Osteoblast (primary cell): ENCODE measurements at regions not wholly inside any gene's neighbourhood (a gene's known extent, or its start where the extent isn't known, plus 50 kb on each side); places are given as distances from the start of the nearest gene placed in this dataset.

Source experiments
- DNase-seq: peaks from one replicate; pipeline ENCODE4 v3.0.0; 2011; ENCODE audit warnings: low spot score, mixed read lengths; ENCODE audit not compliant: insufficient read length; ENCODE audit errors: missing footprints
- H2AFZ ChIP-seq: 2 replicates; pipeline ENCODE4 v1.6.0; 2011; ENCODE audit warnings: mild to moderate bottlenecking, low read length
- H3K27ac ChIP-seq: 2 replicates; pipeline ENCODE4 v1.5.1; 2011; ENCODE audit warnings: mild to moderate bottlenecking, low read depth, low read length, moderate library complexity
- H3K27me3 ChIP-seq: 2 replicates; pipeline ENCODE4 v1.6.0; 2012; ENCODE audit warnings: mild to moderate bottlenecking, control low read depth, inconsistent platforms, low read length, moderate library complexity; ENCODE audit not compliant: insufficient read depth
- H3K36me3 ChIP-seq: 2 replicates; pipeline ENCODE4 v1.5.1; 2011; ENCODE audit warnings: mild to moderate bottlenecking, low read length, control low read depth, moderate library complexity; ENCODE audit not compliant: insufficient read depth
- H3K4me1 ChIP-seq: 2 replicates; pipeline ENCODE4 v1.5.1; 2011; ENCODE audit warnings: mild to moderate bottlenecking, low read length, control low read depth, moderate library complexity; ENCODE audit not compliant: insufficient read depth
- H3K4me2 ChIP-seq: 2 replicates; pipeline ENCODE4 v1.6.0; 2011; ENCODE audit warnings: mild to moderate bottlenecking, low read length; ENCODE audit not compliant: insufficient read depth
- H3K4me3 ChIP-seq: fragments of 200-600 bp; sonication (generic); 3 replicates; pipeline ENCODE4 v1.5.1; 2012; ENCODE audit warnings: mild to moderate bottlenecking, low read length, inconsistent platforms; ENCODE audit not compliant: insufficient read depth
- H3K79me2 ChIP-seq: 2 replicates; pipeline ENCODE4 v1.6.0; 2012; ENCODE audit warnings: mild to moderate bottlenecking, low read length, control low read depth, inconsistent platforms; ENCODE audit not compliant: insufficient read depth
- H3K9me3 ChIP-seq: 2 replicates; pipeline ENCODE4 v1.5.1; 2011; ENCODE audit warnings: low read depth, low read length, control low read depth
- H4K20me1 ChIP-seq: 2 replicates; pipeline ENCODE4 v1.6.0; 2012; ENCODE audit warnings: mild to moderate bottlenecking, low read length, control low read depth; ENCODE audit not compliant: insufficient read depth
- TF ChIP-seq, protein P1 (sequence below): IDR thresholded peaks from 2 replicates; pipeline ENCODE4 v1.5.1; 2011; ENCODE audit warnings: mild to moderate bottlenecking, low read depth, low read length, moderate library complexity; ENCODE audit errors: extremely low read depth

DNA sequence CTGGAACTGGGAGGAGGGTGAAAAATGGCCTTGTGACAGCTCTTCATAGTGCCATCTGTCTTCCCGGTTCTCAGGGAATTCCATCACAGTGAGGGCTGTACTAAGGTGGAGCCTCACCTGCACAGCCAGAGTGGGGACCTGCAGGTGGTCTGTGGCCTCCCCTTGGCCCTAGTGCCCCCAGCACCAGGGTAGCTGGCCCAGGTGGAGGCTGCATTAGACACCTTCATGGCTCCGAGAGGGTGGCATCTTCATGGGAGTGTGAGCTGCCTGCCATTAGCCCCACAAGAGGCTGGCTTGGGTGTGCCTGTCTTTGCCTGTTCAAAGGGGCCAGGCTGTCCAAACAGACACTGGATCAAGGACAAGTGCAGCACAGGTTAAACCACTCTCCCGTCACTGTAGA is 95.5 kb upstream of the PRR23E start:
- TF ChIP-seq, protein P1, sequence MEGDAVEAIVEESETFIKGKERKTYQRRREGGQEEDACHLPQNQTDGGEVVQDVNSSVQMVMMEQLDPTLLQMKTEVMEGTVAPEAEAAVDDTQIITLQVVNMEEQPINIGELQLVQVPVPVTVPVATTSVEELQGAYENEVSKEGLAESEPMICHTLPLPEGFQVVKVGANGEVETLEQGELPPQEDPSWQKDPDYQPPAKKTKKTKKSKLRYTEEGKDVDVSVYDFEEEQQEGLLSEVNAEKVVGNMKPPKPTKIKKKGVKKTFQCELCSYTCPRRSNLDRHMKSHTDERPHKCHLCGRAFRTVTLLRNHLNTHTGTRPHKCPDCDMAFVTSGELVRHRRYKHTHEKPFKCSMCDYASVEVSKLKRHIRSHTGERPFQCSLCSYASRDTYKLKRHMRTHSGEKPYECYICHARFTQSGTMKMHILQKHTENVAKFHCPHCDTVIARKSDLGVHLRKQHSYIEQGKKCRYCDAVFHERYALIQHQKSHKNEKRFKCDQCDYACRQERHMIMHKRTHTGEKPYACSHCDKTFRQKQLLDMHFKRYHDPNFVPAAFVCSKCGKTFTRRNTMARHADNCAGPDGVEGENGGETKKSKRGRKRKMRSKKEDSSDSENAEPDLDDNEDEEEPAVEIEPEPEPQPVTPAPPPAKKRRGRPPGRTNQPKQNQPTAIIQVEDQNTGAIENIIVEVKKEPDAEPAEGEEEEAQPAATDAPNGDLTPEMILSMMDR = no peak
- H3K4me1 ChIP-seq = no peaks in the 10 kb centered on the region

DNA sequence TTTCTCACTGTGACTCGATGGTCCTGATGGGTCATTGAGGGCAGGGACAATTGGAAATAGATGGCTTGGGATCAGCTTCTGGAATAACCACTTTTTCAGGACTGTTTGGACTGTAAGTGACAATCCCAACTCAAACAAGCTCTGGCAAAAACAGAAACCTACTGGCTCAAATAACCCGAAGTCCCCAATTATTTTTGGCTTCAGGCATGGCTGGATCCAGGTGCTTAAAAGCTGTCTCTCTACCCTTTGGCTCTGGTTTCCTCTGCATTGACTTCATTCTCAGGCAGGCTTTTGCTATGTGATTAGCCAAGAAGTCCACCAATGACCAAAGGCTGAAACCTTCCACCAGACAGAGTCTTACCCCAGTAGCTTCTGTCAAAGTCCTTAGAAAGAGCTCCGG is 92.9 kb upstream of the PRR23E start:
- no peaks in the 10 kb centered on the region for H4K20me1 ChIP-seq
- H3K4me3 ChIP-seq = no peak overlapping the region
- H3K79me2 ChIP-seq = no peaks in the 10 kb centered on the region
- no peak overlapping the region for H3K4me2 ChIP-seq
- H3K9me3 ChIP-seq = no peaks in the 10 kb centered on the region
- TF ChIP-seq, protein P1 = no peak
- H2AFZ ChIP-seq = no peak overlapping the region
- H3K4me1 ChIP-seq = no peaks in the 10 kb centered on the region
- no peak overlapping the region for H3K27ac ChIP-seq
- DNase-seq = no peak
- H3K27me3 ChIP-seq = peaks cover 9% of the 10 kb centered on the region
- no peaks in the 10 kb centered on the region for H3K36me3 ChIP-seq

More for the DNA sequence above, 95.5 kb upstream of the PRR23E start:
- Histone ChIP-seq H3K79me2 (no peaks in the 10 kb centered on the region), H3K27ac (no peak overlapping the region), H3K4me3 (no peak overlapping the region), H3K27me3 (peaks cover 9% of the 10 kb centered on the region), H2AFZ (no peak overlapping the region), H3K36me3 (no peaks in the 10 kb centered on the region), H4K20me1 (no peaks in the 10 kb centered on the region), H3K4me2 (no peak overlapping the region), H3K9me3 (no peaks in the 10 kb centered on the region)
- peak; percentile 52 for DNase-seq

DNA sequence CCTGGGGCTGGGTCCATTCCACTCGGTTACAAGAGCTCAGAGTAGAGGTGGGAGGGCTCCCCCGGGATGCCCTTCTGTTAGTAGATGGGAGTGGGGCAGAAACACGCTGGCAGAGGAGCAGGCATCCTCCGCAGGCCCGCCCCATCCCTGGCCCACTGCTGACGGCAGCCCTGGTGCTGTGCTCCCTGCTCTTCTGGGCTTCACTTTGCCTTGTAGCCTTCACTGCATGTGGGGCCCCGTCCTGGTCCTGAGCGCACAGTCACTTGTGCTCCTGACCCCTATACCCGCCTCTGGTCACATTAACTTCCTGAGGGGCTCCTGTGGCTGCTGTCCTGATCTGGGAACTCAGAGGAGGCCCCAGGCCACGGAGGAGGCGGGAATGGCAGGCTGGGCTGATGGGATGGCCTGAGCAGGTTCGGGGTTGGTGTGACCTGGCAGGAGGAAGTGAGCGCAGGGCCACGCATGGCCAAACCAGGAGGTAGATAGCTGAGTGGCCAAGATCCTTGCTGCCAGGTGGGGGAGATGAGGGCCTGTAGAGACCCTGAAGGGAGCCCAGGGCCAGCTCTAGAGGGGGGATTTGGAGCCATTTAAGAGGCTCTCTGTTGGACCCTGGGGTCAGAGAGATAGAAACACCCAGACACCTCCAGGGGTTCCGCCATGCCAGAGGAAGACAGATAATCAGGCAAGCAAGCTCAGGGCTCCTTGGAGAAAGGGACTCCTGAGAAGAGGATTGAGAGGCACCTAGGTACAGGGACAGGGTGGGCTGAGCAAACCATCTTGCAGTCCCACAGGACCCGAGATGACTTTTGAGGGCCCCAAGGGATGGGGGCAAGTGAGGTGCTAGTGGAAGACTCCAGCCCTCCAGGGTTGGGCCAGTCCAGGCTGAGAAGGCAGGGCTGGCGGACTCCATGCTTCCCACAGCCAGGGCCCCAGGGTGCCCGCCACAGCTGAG is 92.2 kb upstream of the PRR23E start:
- Histone ChIP-seq H4K20me1 (no peaks in the 10 kb centered on the region), H3K27me3 (peaks cover 13% of the 10 kb centered on the region), H3K9me3 (no peaks in the 10 kb centered on the region), H3K4me1 (no peaks in the 10 kb centered on the region), H3K4me2 (no peak overlapping the region), H3K79me2 (no peaks in the 10 kb centered on the region), H3K36me3 (no peaks in the 10 kb centered on the region), H3K4me3 (no peak overlapping the region), H3K27ac (no peak overlapping the region), H2AFZ (no peak overlapping the region)
- TF ChIP-seq, protein P1 = no peak
- DNase-seq = peak; percentile 71

DNA sequence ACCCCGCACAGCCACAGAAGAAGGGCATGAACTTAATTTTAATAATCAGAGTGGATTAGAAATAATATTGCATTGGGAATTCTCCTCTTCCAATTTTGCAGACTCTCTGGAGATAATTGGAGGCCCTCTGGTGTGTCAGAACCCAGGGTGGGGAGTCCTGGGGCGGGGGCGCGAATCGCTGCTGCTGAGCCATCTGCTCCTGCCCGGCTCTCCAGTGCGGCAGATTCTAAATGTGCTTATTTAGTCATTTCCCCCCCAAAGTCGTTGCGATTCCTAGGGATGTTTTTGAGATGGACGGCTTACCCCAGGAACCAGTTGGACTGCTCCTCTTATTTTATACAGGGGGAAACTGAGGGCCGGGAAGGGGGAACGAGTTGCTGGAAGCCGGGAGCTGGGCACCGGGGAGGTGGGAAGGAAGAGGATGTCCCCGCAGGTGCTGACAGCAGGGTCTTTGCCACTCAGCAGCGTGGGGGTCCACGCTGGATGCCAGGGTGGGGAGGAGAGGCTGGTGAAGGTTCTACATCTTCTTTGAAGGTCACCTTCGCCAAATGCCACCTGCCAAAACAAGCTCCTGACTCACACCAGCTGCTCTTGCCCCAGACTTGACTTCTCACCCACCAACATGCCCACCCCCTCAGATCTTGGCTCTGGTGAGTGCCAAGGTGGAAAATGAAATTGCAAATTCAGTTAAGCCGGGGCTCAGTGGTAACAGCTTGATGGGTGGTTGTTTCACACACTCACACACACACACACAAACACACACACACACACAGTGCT is 91.3 kb upstream of the PRR23E start:
- H3K36me3 ChIP-seq = no peaks in the 10 kb centered on the region
- DNase-seq = peak; percentile 61
- no peak overlapping the region for H2AFZ ChIP-seq
- TF ChIP-seq, protein P1 = no peak
- no peaks in the 10 kb centered on the region for H3K9me3 ChIP-seq
- H3K27me3 ChIP-seq = peaks cover 15% of the 10 kb centered on the region
- no peaks in the 10 kb centered on the region for H4K20me1 ChIP-seq
- H3K4me2 ChIP-seq = no peak overlapping the region
- H3K79me2 ChIP-seq = no peaks in the 10 kb centered on the region
- no peak overlapping the region for H3K27ac ChIP-seq
- H3K4me3 ChIP-seq = no peak overlapping the region
- no peaks in the 10 kb centered on the region for H3K4me1 ChIP-seq
